ENCODE measurements at regions not wholly inside any gene's neighbourhood (a gene's known extent, or its start where the extent isn't known, plus 50 kb on each side); places are given as distances from the start of the nearest gene placed in this dataset.

DNA sequence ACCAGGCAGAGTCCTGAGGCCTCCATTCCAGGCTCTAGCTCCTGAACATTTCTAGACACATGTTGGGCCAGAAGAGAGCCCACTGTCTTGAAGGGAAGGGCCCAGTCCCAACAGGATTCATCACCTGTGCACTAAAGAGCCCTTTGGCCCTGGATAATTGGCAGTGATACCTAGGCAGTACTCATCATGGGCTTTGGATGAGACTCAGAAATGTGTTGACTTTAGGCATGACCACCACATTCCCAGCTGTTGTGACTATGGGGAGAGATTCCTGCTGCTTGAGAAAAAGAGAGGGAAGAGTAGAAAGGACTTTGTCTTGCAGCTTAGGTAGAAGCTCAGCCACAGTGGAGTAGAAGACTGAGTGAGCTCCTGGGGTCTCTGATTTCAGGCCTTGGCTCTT lies 138.4 kb upstream of the DAPK1 start:
- Histone ChIP-seq H3K4ac (ENCODE audit: low read depth, low read length) (no peak overlapping the region), H4K91ac (ENCODE audit: insufficient read length, low read depth, low read length) (no peak overlapping the region), H3K27ac (ENCODE audit: insufficient read length, low read depth, low read length) (no peak overlapping the region), H2BK120ac (ENCODE audit: low read depth, low read length, poor library complexity, severe bottlenecking) (no peak overlapping the region), H4K5ac (ENCODE audit: insufficient read length, low read depth, low read length) (no peak overlapping the region), H2BK5ac (ENCODE audit: insufficient read length, low read length) (no peak overlapping the region), H3K9me3 (ENCODE audit: control insufficient read depth, low read depth, low read length) (no peaks in the 10 kb centered on the region), H2BK15ac (ENCODE audit: low read depth, low read length) (no peak overlapping the region), H3K23ac (ENCODE audit: insufficient read length, low read depth, low read length) (no peak overlapping the region), H2BK12ac (ENCODE audit: insufficient read length, low read depth, low read length) (no peak overlapping the region), H2BK20ac (ENCODE audit: low read depth, low read length, poor library complexity, severe bottlenecking) (no peak overlapping the region), H3K79me2 (ENCODE audit: insufficient read depth, low read length) (no peaks in the 10 kb centered on the region), H3K56ac (ENCODE audit: insufficient read length, low read depth, low read length) (no peak overlapping the region), H3K79me1 (ENCODE audit: insufficient read depth, low read depth, low read length, poor library complexity, severe bottlenecking) (no peaks in the 10 kb centered on the region), H2AFZ (ENCODE audit: low read length) (no peak overlapping the region), H3T11ph (ENCODE audit: low read length) (no peak overlapping the region), H3K4me1 (ENCODE audit: insufficient read depth, low read length) (peaks cover under 1% of the 10 kb centered on the region; the same call in 1 of the 2 replicates), H3K4me2 (ENCODE audit: insufficient read depth, insufficient read length, low read length) (no peak overlapping the region), H2AK5ac (ENCODE audit: insufficient read length, low read length) (no peak overlapping the region), H3K9ac (ENCODE audit: extremely low read depth, insufficient read length, low read length) (no peak overlapping the region), H3K23me2 (ENCODE audit: insufficient read length, low read depth, low read length, poor library complexity, severe bottlenecking) (no peaks in the 10 kb centered on the region), H4K20me1 (ENCODE audit: control insufficient read depth, insufficient read depth, insufficient read length) (no peaks in the 10 kb centered on the region), H3K18ac (ENCODE audit: insufficient read length, low read depth, low read length) (no peak overlapping the region), H4K8ac (replicated peaks; ENCODE audit: insufficient read length, low read depth, low read length) (no peak overlapping the region), H3K14ac (ENCODE audit: insufficient read depth, low read length) (no peak overlapping the region), H3K27me3 (ENCODE audit: insufficient read depth, low read length) (no peaks in the 10 kb centered on the region)
- H3K27ac Mint-ChIP-seq, result no peak overlapping the region
- H3K36me3 Mint-ChIP-seq (ENCODE audit: insufficient read depth in 1 of 3, low read depth in 3 of 3), result peaks cover 0 to 4% (median 3%) of the 10 kb centered on the region in 3 experiments; a peak in 4 of 7 replicates
- TF ChIP-seq, protein P1, sequence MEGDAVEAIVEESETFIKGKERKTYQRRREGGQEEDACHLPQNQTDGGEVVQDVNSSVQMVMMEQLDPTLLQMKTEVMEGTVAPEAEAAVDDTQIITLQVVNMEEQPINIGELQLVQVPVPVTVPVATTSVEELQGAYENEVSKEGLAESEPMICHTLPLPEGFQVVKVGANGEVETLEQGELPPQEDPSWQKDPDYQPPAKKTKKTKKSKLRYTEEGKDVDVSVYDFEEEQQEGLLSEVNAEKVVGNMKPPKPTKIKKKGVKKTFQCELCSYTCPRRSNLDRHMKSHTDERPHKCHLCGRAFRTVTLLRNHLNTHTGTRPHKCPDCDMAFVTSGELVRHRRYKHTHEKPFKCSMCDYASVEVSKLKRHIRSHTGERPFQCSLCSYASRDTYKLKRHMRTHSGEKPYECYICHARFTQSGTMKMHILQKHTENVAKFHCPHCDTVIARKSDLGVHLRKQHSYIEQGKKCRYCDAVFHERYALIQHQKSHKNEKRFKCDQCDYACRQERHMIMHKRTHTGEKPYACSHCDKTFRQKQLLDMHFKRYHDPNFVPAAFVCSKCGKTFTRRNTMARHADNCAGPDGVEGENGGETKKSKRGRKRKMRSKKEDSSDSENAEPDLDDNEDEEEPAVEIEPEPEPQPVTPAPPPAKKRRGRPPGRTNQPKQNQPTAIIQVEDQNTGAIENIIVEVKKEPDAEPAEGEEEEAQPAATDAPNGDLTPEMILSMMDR (conservative IDR thresholded peaks at IDR 0.05), result no peak
- H3K4me3 Mint-ChIP-seq, result no peak overlapping the region
- no peaks in the 10 kb centered on the region for H3K27me3 Mint-ChIP-seq (ENCODE audit: low read depth)
- peaks cover 9 to 12% of the 10 kb centered on the region in 2 experiments for H3K9me3 Mint-ChIP-seq
- peaks cover 3 to 8% of the 10 kb centered on the region in 2 experiments for H3K4me1 Mint-ChIP-seq
- DNase-seq, result no peak
